ENCODE measurements at regions not wholly inside any gene's neighbourhood (a gene's known extent, or its start where the extent isn't known, plus 50 kb on each side); places are given as distances from the start of the nearest gene placed in this dataset.

DNA sequence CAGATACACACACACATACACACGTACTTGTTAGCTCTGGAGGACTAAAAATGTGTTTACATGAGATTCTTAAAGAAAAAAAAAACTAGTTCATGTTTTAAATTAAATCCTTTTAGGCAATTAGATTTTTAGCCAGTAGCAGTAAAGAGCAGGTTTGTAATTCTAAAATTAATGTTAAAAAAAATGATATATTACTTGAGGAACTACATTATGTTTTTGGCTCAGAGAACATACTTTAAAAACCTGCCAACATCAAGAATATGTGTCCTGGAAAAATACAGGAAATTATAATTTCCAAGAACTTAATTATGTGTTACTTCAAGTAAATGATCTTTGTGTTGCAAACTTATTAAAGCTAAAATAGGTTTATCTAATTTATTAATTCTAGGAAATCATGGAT is 594.3 kb upstream of the PCDH7 start:
- H3K79me1 ChIP-seq (ENCODE audit: low read depth, low read length) = no peaks in the 10 kb centered on the region
- TF ChIP-seq NRF1 (IDR thresholded peaks at IDR 0.05; ENCODE audit: low read depth, low read length) (no peak), ASH2L (IDR thresholded peaks at IDR 0.05; ENCODE audit: low read length) (no peak), CBX8 (IDR thresholded peaks at IDR 0.05; ENCODE audit: borderline replicate concordance, low read depth, low read length) (no peak), JUND (IDR thresholded peaks at IDR 0.05; ENCODE audit: low read length) (no peak), YY1 (IDR thresholded peaks at IDR 0.05; ENCODE audit: low read depth, low read length) (no peak), TBP (IDR thresholded peaks at IDR 0.05; ENCODE audit: low read depth, low read length) (no peak), BCL11A (IDR thresholded peaks at IDR 0.05; ENCODE audit: low read depth in 2 of 2, low read length in 2 of 2) (no peak), CTBP2 (IDR thresholded peaks at IDR 0.05; ENCODE audit: borderline replicate concordance, insufficient read depth, insufficient read length, low read length) (no peak), SIX5 (IDR thresholded peaks at IDR 0.05; ENCODE audit: low read depth, low read length) (no peak), CHD1 (IDR thresholded peaks at IDR 0.05; ENCODE audit: low read depth, low read length) (no peak)
- TF ChIP-seq, protein P1, sequence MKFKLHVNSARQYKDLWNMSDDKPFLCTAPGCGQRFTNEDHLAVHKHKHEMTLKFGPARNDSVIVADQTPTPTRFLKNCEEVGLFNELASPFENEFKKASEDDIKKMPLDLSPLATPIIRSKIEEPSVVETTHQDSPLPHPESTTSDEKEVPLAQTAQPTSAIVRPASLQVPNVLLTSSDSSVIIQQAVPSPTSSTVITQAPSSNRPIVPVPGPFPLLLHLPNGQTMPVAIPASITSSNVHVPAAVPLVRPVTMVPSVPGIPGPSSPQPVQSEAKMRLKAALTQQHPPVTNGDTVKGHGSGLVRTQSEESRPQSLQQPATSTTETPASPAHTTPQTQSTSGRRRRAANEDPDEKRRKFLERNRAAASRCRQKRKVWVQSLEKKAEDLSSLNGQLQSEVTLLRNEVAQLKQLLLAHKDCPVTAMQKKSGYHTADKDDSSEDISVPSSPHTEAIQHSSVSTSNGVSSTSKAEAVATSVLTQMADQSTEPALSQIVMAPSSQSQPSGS (IDR thresholded peaks at IDR 0.05; ENCODE audit: low read length) = no peak
- TF ChIP-seq, protein P2, sequence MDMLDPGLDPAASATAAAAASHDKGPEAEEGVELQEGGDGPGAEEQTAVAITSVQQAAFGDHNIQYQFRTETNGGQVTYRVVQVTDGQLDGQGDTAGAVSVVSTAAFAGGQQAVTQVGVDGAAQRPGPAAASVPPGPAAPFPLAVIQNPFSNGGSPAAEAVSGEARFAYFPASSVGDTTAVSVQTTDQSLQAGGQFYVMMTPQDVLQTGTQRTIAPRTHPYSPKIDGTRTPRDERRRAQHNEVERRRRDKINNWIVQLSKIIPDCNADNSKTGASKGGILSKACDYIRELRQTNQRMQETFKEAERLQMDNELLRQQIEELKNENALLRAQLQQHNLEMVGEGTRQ (IDR thresholded peaks at IDR 0.05; ENCODE audit: low read length) = no peak
- TF ChIP-seq, protein P3, sequence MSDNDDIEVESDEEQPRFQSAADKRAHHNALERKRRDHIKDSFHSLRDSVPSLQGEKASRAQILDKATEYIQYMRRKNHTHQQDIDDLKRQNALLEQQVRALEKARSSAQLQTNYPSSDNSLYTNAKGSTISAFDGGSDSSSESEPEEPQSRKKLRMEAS (IDR thresholded peaks at IDR 0.05) = no peak

More for the DNA sequence above, 594.3 kb upstream of the PCDH7 start:
- Histone ChIP-seq H3K9ac (replicated peaks in 1 of 4; ENCODE audit: extremely low read depth in 1 of 4, low read depth in 3 of 4, low read length in 3 of 4) (no peak overlapping the region), H2BK120ac (replicated peaks; ENCODE audit: low read depth, low read length) (no peak overlapping the region), H3K27me3 (replicated peaks in 1 of 4; ENCODE audit: control insufficient read depth in 3 of 4, extremely low read depth in 1 of 4, insufficient read depth in 3 of 4, low read length in 3 of 4) (no peaks in the 10 kb centered on the region), H3K56ac (replicated peaks; ENCODE audit: insufficient read length, low read depth, low read length) (no peak overlapping the region), H3K27ac (ENCODE audit: low read depth, low read length) (no peak overlapping the region), H2AFZ (ENCODE audit: low read length) (no peak overlapping the region), H4K91ac (replicated peaks; ENCODE audit: insufficient read length, low read length) (no peak overlapping the region), H3K23ac (ENCODE audit: insufficient read length) (no peak overlapping the region), H3K79me2 (ENCODE audit: control insufficient read depth in 1 of 2, insufficient read depth in 2 of 2, low read length in 2 of 2) (no peaks in the 10 kb centered on the region), H3K14ac (ENCODE audit: insufficient read length) (no peak overlapping the region), H2AK5ac (ENCODE audit: low read depth, low read length) (no peak overlapping the region), H3K4me2 (ENCODE audit: insufficient read depth in 1 of 2, low read depth in 2 of 2, low read length in 2 of 2) (no peak overlapping the region), H3K4me3 (ENCODE audit: extremely low read depth in 1 of 4, insufficient read depth in 2 of 4, low read depth in 3 of 4, low read length in 4 of 4) (no peak overlapping the region), H2BK12ac (ENCODE audit: low read depth, low read length) (no peak overlapping the region), H4K20me1 (replicated peaks in 1 of 2; ENCODE audit: control insufficient read depth in 1 of 2, insufficient read depth in 2 of 2, low read length in 2 of 2) (no peaks in the 10 kb centered on the region), H3K4me1 (replicated peaks in 1 of 4; ENCODE audit: control insufficient read depth in 3 of 4, insufficient read depth in 4 of 4, low read length in 3 of 4) (no peaks in the 10 kb centered on the region), H3K18ac (ENCODE audit: extremely low read depth, low read length) (no peak overlapping the region), H2BK15ac (ENCODE audit: low read length) (no peak overlapping the region), H2BK5ac (ENCODE audit: low read depth, low read length) (no peak overlapping the region), H3K23me2 (ENCODE audit: low read depth, low read length) (no peaks in the 10 kb centered on the region), H2BK20ac (ENCODE audit: low read length) (no peak overlapping the region), H4K5ac (ENCODE audit: insufficient read length, low read depth, low read length) (no peak overlapping the region), H3K4ac (replicated peaks; ENCODE audit: insufficient read length, low read depth, low read length) (no peak overlapping the region), H3K9me3 (ENCODE audit: insufficient read depth in 2 of 2, low read depth in 1 of 2, low read length in 1 of 2) (no peaks in the 10 kb centered on the region; a peak in 1 of 4 replicates), H3K36me3 (ENCODE audit: control insufficient read depth in 2 of 4, insufficient read depth in 4 of 4, low read length in 3 of 4) (no peaks in the 10 kb centered on the region), H4K8ac (ENCODE audit: extremely low read depth, insufficient read depth, low read length) (no peak overlapping the region)
- WGBS, 2 experiments (ENCODE audit: extremely low coverage in 1 of 2, insufficient coverage in 1 of 2, insufficient read length in 1 of 2, insufficient replicate concordance in 2 of 2, low coverage in 1 of 2, low lambda C conversion rate in 2 of 2, missing lambda C conversion rate in 1 of 2) = 85% methylated on average over 1 of the region's 1 CpG; no CpG with 5 or more reads in 1 of the 2 experiments
- DNase-seq (ENCODE audit: low read depth in 1 of 2, low spot score in 2 of 2) (no peak), FAIRE-seq (peak; percentile 50)
- ChIA-PET CTCF (ENCODE audit: partially characterized antibody) (no interaction called here), POLR2A (ENCODE audit: partially characterized antibody) (no interaction called here)
